ENCODE measurements at regions not wholly inside any gene's neighbourhood (a gene's known extent, or its start where the extent isn't known, plus 50 kb on each side); places are given as distances from the start of the nearest gene placed in this dataset.

- TF ChIP-seq EGR1 (IDR thresholded peaks at IDR 0.05), result no peak
- TF ChIP-seq MAX (IDR thresholded peaks at IDR 0.05), result no peak
Measured at GRCh38 chr7:131010717-131011431, 276.9 kb upstream of the KLF14 start.

GRCh38 chr7:131011432-131011742 lies 277.4 kb upstream of the KLF14 start:
- TF ChIP-seq TCF12 (IDR thresholded peaks at IDR 0.05; ENCODE audit: low read depth) (no peak), RAD21 (IDR thresholded peaks at IDR 0.05; ENCODE audit: low read depth) (no peak), FOXM1 (IDR thresholded peaks at IDR 0.05; ENCODE audit: borderline replicate concordance, low read depth) (no peak), REST (IDR thresholded peaks at IDR 0.05; ENCODE audit: low read depth) (no peak), ZBTB7A (IDR thresholded peaks at IDR 0.05; ENCODE audit: low read depth) (no peak), TEAD4 (IDR thresholded peaks at IDR 0.05) (no peak), EP300 (IDR thresholded peaks at IDR 0.05; ENCODE audit: borderline replicate concordance) (no peak), CEBPB (IDR thresholded peaks at IDR 0.05) (no peak), USF1 (IDR thresholded peaks at IDR 0.05) (no peak), CREB1 (IDR thresholded peaks at IDR 0.05; ENCODE audit: low read depth) (no peak), MAX (IDR thresholded peaks at IDR 0.05) (no peak)

GRCh38 chr7:131011976-131012375 lies 278.0 kb upstream of the KLF14 start:
- TF ChIP-seq CEBPB (IDR thresholded peaks at IDR 0.05) (peak; percentile 91), USF1 (IDR thresholded peaks at IDR 0.05) (peak; percentile 74), TCF12 (IDR thresholded peaks at IDR 0.05; ENCODE audit: low read depth) (no peak), NFIC (IDR thresholded peaks at IDR 0.05) (peak; percentile 61)

GRCh38 chr7:131012477-131013031 lies 278.5 kb upstream of the KLF14 start:
- TF ChIP-seq FOXM1 (IDR thresholded peaks at IDR 0.05; ENCODE audit: borderline replicate concordance, low read depth), result no peak
- TF ChIP-seq TAF1 (IDR thresholded peaks at IDR 0.05; ENCODE audit: low read depth), result no peak
- TF ChIP-seq USF1 (IDR thresholded peaks at IDR 0.05), result no peak; the same call in 1 of the 2 replicates
- no peak for TF ChIP-seq CREB1 (IDR thresholded peaks at IDR 0.05; ENCODE audit: low read depth)
- TF ChIP-seq ZBTB7A (IDR thresholded peaks at IDR 0.05; ENCODE audit: low read depth), result no peak
- TF ChIP-seq YY1 (IDR thresholded peaks at IDR 0.05; ENCODE audit: low read depth), result no peak
- TF ChIP-seq NFIC (IDR thresholded peaks at IDR 0.05), result no peak
- no peak for TF ChIP-seq MAX (IDR thresholded peaks at IDR 0.05)
- TF ChIP-seq EGR1 (IDR thresholded peaks at IDR 0.05), result no peak
- no peak for TF ChIP-seq TCF12 (IDR thresholded peaks at IDR 0.05; ENCODE audit: low read depth)
- no peak for TF ChIP-seq RAD21 (IDR thresholded peaks at IDR 0.05; ENCODE audit: low read depth)
- no peak for TF ChIP-seq EP300 (IDR thresholded peaks at IDR 0.05; ENCODE audit: borderline replicate concordance)
- TF ChIP-seq TEAD4 (IDR thresholded peaks at IDR 0.05), result no peak

- TF ChIP-seq EP300 (IDR thresholded peaks at IDR 0.05; ENCODE audit: borderline replicate concordance), result no peak
- TF ChIP-seq YY1 (IDR thresholded peaks at IDR 0.05; ENCODE audit: low read depth), result no peak
- TF ChIP-seq MAX (IDR thresholded peaks at IDR 0.05), result no peak
- TF ChIP-seq FOXM1 (IDR thresholded peaks at IDR 0.05; ENCODE audit: borderline replicate concordance, low read depth), result no peak
- no peak for TF ChIP-seq EGR1 (IDR thresholded peaks at IDR 0.05)
- TF ChIP-seq CREB1 (IDR thresholded peaks at IDR 0.05; ENCODE audit: low read depth), result no peak
- no peak for TF ChIP-seq TCF12 (IDR thresholded peaks at IDR 0.05; ENCODE audit: low read depth)
- no peak for TF ChIP-seq CEBPB (IDR thresholded peaks at IDR 0.05)
- no peak for TF ChIP-seq REST (IDR thresholded peaks at IDR 0.05; ENCODE audit: low read depth)
- no peak for TF ChIP-seq TEAD4 (IDR thresholded peaks at IDR 0.05)
- no peak for TF ChIP-seq ZBTB7A (IDR thresholded peaks at IDR 0.05; ENCODE audit: low read depth)
- no peak for TF ChIP-seq TAF1 (IDR thresholded peaks at IDR 0.05; ENCODE audit: low read depth)
- no peak for TF ChIP-seq RAD21 (IDR thresholded peaks at IDR 0.05; ENCODE audit: low read depth)
- TF ChIP-seq NFIC (IDR thresholded peaks at IDR 0.05), result no peak
- no peak for TF ChIP-seq USF1 (IDR thresholded peaks at IDR 0.05)
Measured at GRCh38 chr7:131013716-131014115, 279.7 kb upstream of the KLF14 start.

Measured in Ishikawa (cell line).